Heart right ventricle (tissue), 16 donors: ENCODE measurements at regions not wholly inside any gene's neighbourhood (a gene's known extent, or its start where the extent isn't known, plus 50 kb on each side); places are given as distances from the start of the nearest gene placed in this dataset.
"Not testable (repeated sequence)": the region's sequence is repeated elsewhere in the genome, so short reads cannot be mapped to it uniquely, and the experiment has no call there.

Experiments used
- ATAC-seq, 8 donors: fragments of 200-7000 bp; cut with Tn5 transposase; one replicate each; pipeline ENCODE4 v1.9.1; 2020; ENCODE audit warnings: mild to moderate bottlenecking in 8 of 8, moderate library complexity in 8 of 8, moderate number of reproducible peaks in 1 of 8
- DNase-seq, 2 donors: peaks; one replicate each; pipeline ENCODE4 v3.0.0-alpha.2; 2020
- H3K27ac ChIP-seq, 10 donors: fragments of 200-600 bp; sonication (generic) in 2 of 10; one replicate each; pipeline versions ENCODE4 v1.5.0 to v1.8.0; 2020 to 2022; ENCODE audit warnings: mild to moderate bottlenecking in 3 of 10
- H3K27me3 ChIP-seq, 7 donors: fragments of 200-600 bp; one replicate each; pipeline ENCODE4 v1.8.0; 2021 to 2022; ENCODE audit warnings: mild to moderate bottlenecking in 2 of 7
- H3K36me3 ChIP-seq, 9 donors: fragments of 200-600 bp; sonication (generic) in 1 of 9; one replicate each; pipeline versions ENCODE4 v1.5.0 to v1.8.0; 2020 to 2022; ENCODE audit warnings: mild to moderate bottlenecking in 2 of 9
- H3K4me1 ChIP-seq, 9 donors: fragments of 200-600 bp; sonication (generic) in 1 of 9; one replicate each; pipeline versions ENCODE4 v1.5.0 to v1.8.0; 2020 to 2022; ENCODE audit warnings: mild to moderate bottlenecking in 4 of 9
- H3K4me3 ChIP-seq, 10 donors: fragments of 200-600 bp; sonication (generic) in 2 of 10; one replicate each; pipeline versions ENCODE4 v1.5.0 to v1.8.0; 2020 to 2022; ENCODE audit warnings: mild to moderate bottlenecking in 7 of 10, moderate library complexity in 2 of 10
- H3K9me3 ChIP-seq, 11 donors: fragments of 200-600 bp in 10 of 11; sonication (generic) in 2 of 11; one replicate each; pipeline versions ENCODE4 v1.5.0 to v1.8.0; 2013 to 2022; ENCODE audit warnings: mild to moderate bottlenecking in 2 of 11, control low read depth in 1 of 11, moderate library complexity in 1 of 11
- CTCF ChIP-seq, 9 donors: fragments of 200-600 bp; sonication (generic) in 2 of 9; IDR thresholded peaks; one replicate each; pipeline versions ENCODE4 v1.5.0 to v1.8.0; 2021 to 2022; ENCODE audit warnings: antibody characterized with exemption in 9 of 9, mild to moderate bottlenecking in 5 of 9, moderate library complexity in 1 of 9
- WGBS, 2 donors: extraction: QIAGEN DNeasy Blood & Tissue Kit; methylation state at CpG; one replicate each; pipeline ENCODE4 v1.1.7; 2013; ENCODE audit warnings: inconsistent platforms in 1 of 2; 5-methylcytosine and 5-hydroxymethylcytosine counted together
- intact Hi-C, 10 donors: fragments of 100-400 bp; cut with DNase I; formaldehyde crosslinking; loops; one replicate each; pipeline versions ENCODE4 v1.11.1 to v1.14.2; 2022
- donor health status: Arrhythmogenic right ventricular cardiomyopathy.
- donor health status: ischemic (EF 13 %, LVEDD 7.1; RV severe dilation, severe dysfunction).
- donor health status: healthy with polysubstance abuse.
- donor health status: DM: no; HTN: yes; CAD: no.
- donor health status: DM: no; HTN: no; CAD: no.
- donor health status: ischemic (EF 25% LVEDD 6.9; RV normal size, moderate dysfunction).
- donor health status: ischemic (EF 25% LVEDD 5.7; RV mildly dilated, moderate dysfunction).
- donor health status: healthy.
- donor health status: DM: yes; HTN: yes; CAD: no.
- donor health status: Ischemic cardiomyopathy.
- donor health status: ischemic (EF 35%, LVEDD 5.7; RV mildly dilated, moderate dysfunction).
- donor health status: nonischemic (EF 11% LVEDD 7.7; RV severe dilation, severe dysfunction).
- donor health status: DM: yes; HTN: yes; CAD: no.
- donor health status: PGD.
- donor health status: ischemic (EF 29% LVEDD 5.4; RV normal size, mild dysfunction).
- donor health status: nonischemic (EF 23%, LVEDD 6.1; RV moderate dilation, normal function).

GRCh38 chr5:20331826-20332225 is 343.8 kb upstream of the CDH18 start:
- Histone ChIP-seq H3K4me1 (no peaks in the 10 kb centered on the region), H3K27ac (no peak overlapping the region), H3K27me3 (no peaks in the 10 kb centered on the region), H3K9me3 (peaks cover 0 to 10% (median 0%) of the 10 kb centered on the region in 11 donors), H3K4me3 (no peak overlapping the region), H3K36me3 (no peaks in the 10 kb centered on the region)
- ATAC-seq (no peak), DNase-seq (no peak)
- 67 to 77% methylated on average over 1 of the region's 1 CpG for WGBS, 2 donors
- TF ChIP-seq CTCF (IDR thresholded peaks at IDR 0.05), result no peak
- intact Hi-C loops, result no loop called here

GRCh38 chr5:20323323-20323722 is 335.3 kb upstream of the CDH18 start:
- no peaks in the 10 kb centered on the region for H3K27me3 ChIP-seq
- H3K4me1 ChIP-seq, result no peaks in the 10 kb centered on the region
- no peak for TF ChIP-seq CTCF (IDR thresholded peaks at IDR 0.05)
- ATAC-seq (no peak), DNase-seq (no peak)
- H3K9me3 ChIP-seq, result peaks cover 0 to 9% (median 0%) of the 10 kb centered on the region in 11 donors
- no peak overlapping the region for H3K27ac ChIP-seq
- H3K36me3 ChIP-seq, result no peaks in the 10 kb centered on the region
- intact Hi-C loops, result no loop called here
- H3K4me3 ChIP-seq, result no peak overlapping the region

DNA sequence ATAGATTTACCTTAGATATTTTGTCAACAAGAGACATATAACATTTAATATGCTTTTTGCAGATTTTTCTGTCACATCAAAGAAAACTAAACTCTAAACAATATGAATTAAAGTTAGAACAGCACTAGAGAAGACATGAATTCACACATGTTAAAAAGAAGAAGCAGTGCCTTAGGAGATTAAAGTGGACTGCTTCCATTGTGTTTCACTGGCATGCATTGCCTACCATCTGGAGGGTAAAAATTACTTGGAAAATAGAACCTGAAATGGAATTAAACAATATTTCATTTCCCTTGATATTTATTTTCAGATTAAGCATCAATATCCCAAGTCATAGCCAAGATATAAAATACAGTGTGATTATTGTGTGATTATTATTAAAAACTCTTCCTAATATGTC is 319.4 kb upstream of the CDH18 start:
- Histone ChIP-seq H3K9me3 (peaks cover 0 to 27% (median 0%) of the 10 kb centered on the region in 11 donors), H3K27me3 (no peaks in the 10 kb centered on the region), H3K4me3 (no peak overlapping the region), H3K36me3 (no peaks in the 10 kb centered on the region), H3K27ac (no peak overlapping the region), H3K4me1 (no peaks in the 10 kb centered on the region)
- ATAC-seq (no peak), DNase-seq (no peak)
- intact Hi-C loops, result no loop called here
- TF ChIP-seq CTCF (IDR thresholded peaks at IDR 0.05), result no peak

DNA sequence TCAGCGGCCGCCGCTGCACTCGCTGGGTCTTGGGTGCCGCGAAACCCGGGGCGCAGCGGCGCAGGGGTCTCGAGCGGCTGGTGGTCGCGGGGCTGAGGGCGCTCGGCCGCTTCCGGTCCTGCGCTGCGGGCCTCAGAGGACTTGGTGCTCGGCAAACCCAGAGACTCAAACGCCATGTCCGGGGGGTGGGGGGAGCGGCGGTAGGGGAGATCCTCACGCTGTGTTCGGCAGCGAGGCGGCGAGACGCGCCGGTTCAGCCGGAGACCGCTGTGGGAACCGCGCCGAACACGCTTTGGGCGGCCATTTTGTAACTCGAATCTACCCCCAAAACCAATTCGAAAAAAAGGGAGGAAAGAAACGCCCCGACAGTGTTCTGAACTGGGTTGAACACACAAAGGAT is 317.5 kb upstream of the CDH18 start:
- no peaks in the 10 kb centered on the region for H3K4me1 ChIP-seq
- H3K27ac ChIP-seq, result no peak overlapping the region
- H3K9me3 ChIP-seq, result peaks cover 0 to 20% (median 0%) of the 10 kb centered on the region in 11 donors
- 78 to 90% methylated on average over 44 of the region's 44 CpGs for WGBS, 2 donors
- no peak overlapping the region for H3K4me3 ChIP-seq
- H3K27me3 ChIP-seq, result no peaks in the 10 kb centered on the region
- DNase-seq (no peak), ATAC-seq (no peak)
- intact Hi-C loops, result no loop called here
- H3K36me3 ChIP-seq, result no peaks in the 10 kb centered on the region
- TF ChIP-seq CTCF (IDR thresholded peaks at IDR 0.05), result no peak

GRCh38 chr5:20304570-20304969 is 316.6 kb upstream of the CDH18 start:
- H3K4me1 ChIP-seq, intact Hi-C loops, DNase-seq, H3K27me3 ChIP-seq, ATAC-seq, H3K36me3 ChIP-seq, H3K4me3 ChIP-seq, H3K27ac ChIP-seq: not testable (repeated sequence)
- 86 to 89% methylated on average over 11 of the region's 11 CpGs for WGBS, 2 donors
- peaks cover 0 to 20% (median 0%) of the 10 kb centered on the region in 11 donors for H3K9me3 ChIP-seq
